IMR-90 (cell line): ENCODE measurements at regions not wholly inside any gene's neighbourhood (a gene's known extent, or its start where the extent isn't known, plus 50 kb on each side); places are given as distances from the start of the nearest gene placed in this dataset.

ENCODE experiments used
- ATAC-seq: fragments of 200-7000 bp; cut with Tn5 transposase; 2 replicates; pipeline ENCODE4 v1.9.1; 2020; ENCODE audit warnings: low read depth, mild to moderate bottlenecking, moderate library complexity
- BruUV-seq: library from RNA; stranded (reverse); fragments of 400-500 nt; replicated peaks from 2 replicates; lab custom pipeline; 2021; lab: Mats Ljungman, UMichigan
- CTCF ChIA-PET: fragments of 300-600 bp; formaldehyde crosslinking; extraction: SDS; loops from one replicate; lab custom pipeline; 2021; ENCODE audit warnings: antibody characterized with exemption; lab: Yijun Ruan, JAX
- POLR2A ChIA-PET: fragments of 300-600 bp; sonication (Branson Sonifier 250); formaldehyde crosslinking; loops from one replicate; lab custom pipeline; 2022; ENCODE audit warnings: antibody characterized with exemption; ENCODE audit not compliant: unreplicated experiment; lab: Charles Lee
- DNase-seq: peaks from one replicate; pipeline ENCODE4 v3.0.0; 2013
- H2AFZ ChIP-seq: replicated peaks from 2 replicates; pipeline ENCODE3; 2013; ENCODE audit warnings: low read length, mild to moderate bottlenecking; ENCODE audit not compliant: poor library complexity
- H2AK5ac ChIP-seq: 2 replicates; pipeline ENCODE4 v1.6.1; 2013; ENCODE audit warnings: low read depth, low read length, inconsistent platforms
- H2AK9ac ChIP-seq: replicated peaks from 2 replicates; pipeline ENCODE3; 2013; ENCODE audit warnings: mild to moderate bottlenecking, low read depth, low read length, moderate library complexity; ENCODE audit not compliant: poor library complexity
- H2BK120ac ChIP-seq: 2 replicates; pipeline ENCODE4 v1.6.1; 2013; ENCODE audit warnings: low read depth, low read length, inconsistent platforms
- H2BK15ac ChIP-seq: 3 replicates; pipeline ENCODE4 v1.6.1; 2013; ENCODE audit warnings: low read depth, low read length, inconsistent platforms
- H2BK20ac ChIP-seq: 2 replicates; pipeline ENCODE4 v1.6.1; 2013; ENCODE audit warnings: low read depth, mild to moderate bottlenecking, inconsistent platforms, low read length, moderate library complexity
- H2BK5ac ChIP-seq: 2 replicates; pipeline ENCODE4 v1.6.1; 2013; ENCODE audit warnings: mild to moderate bottlenecking, low read depth, low read length, inconsistent platforms; ENCODE audit not compliant: poor library complexity, severe bottlenecking
- H3K14ac ChIP-seq: replicated peaks from 2 replicates; pipeline ENCODE4 v1.6.1; 2013; ENCODE audit warnings: low read depth, low read length, inconsistent platforms
- H3K18ac ChIP-seq: 2 replicates; pipeline ENCODE4 v1.6.1; 2013; ENCODE audit warnings: low read depth, low read length, control low read depth
- H3K23ac ChIP-seq: 2 replicates; pipeline ENCODE4 v1.6.1; 2013; ENCODE audit warnings: low read depth, low read length, inconsistent platforms
- H3K27ac ChIP-seq: 2 replicates; pipeline ENCODE4 v1.5.1; 2013; ENCODE audit warnings: mild to moderate bottlenecking, control low read depth, low read length; ENCODE audit not compliant: insufficient read depth
- H3K27me3 ChIP-seq: 2 replicates; pipeline ENCODE4 v1.6.1; 2013; ENCODE audit warnings: low read length; ENCODE audit not compliant: control insufficient read depth, insufficient read depth
- H3K36me3 ChIP-seq: 2 replicates; pipeline ENCODE4 v1.6.1; 2013; ENCODE audit warnings: low read length, mixed read lengths; ENCODE audit not compliant: control insufficient read depth, insufficient read depth
- H3K4ac ChIP-seq: 2 replicates; pipeline ENCODE4 v1.6.1; 2013; ENCODE audit warnings: low read depth, low read length, inconsistent platforms
- H3K4me1 ChIP-seq: 2 replicates; pipeline ENCODE4 v1.6.1; 2013; ENCODE audit warnings: low read length, mixed read lengths; ENCODE audit not compliant: control insufficient read depth, insufficient read depth
- H3K4me2 ChIP-seq: 2 replicates; pipeline ENCODE4 v1.6.1; 2013; ENCODE audit warnings: low read depth, mild to moderate bottlenecking, control low read depth, low read length, moderate library complexity
- H3K4me3 ChIP-seq: 2 replicates; pipeline ENCODE4 v1.5.1; 2013; ENCODE audit warnings: low read depth, mild to moderate bottlenecking, control low read depth, low read length, moderate library complexity; ENCODE audit not compliant: insufficient read depth
- H3K56ac ChIP-seq: 2 replicates; pipeline ENCODE4 v1.6.1; 2013; ENCODE audit warnings: low read length, inconsistent platforms; ENCODE audit not compliant: insufficient read depth; ENCODE audit errors: extremely low read depth
- H3K79me1 ChIP-seq, 2 experiments: 2 replicates each; pipeline ENCODE4 v1.6.1; 2013; ENCODE audit warnings: low read length in 2 of 2, inconsistent platforms in 1 of 2, low read depth in 1 of 2
- H3K9ac ChIP-seq: 2 replicates; pipeline ENCODE4 v1.6.1; 2013; ENCODE audit warnings: low read depth, low read length, control low read depth
- H3K9me1 ChIP-seq: 2 replicates; pipeline ENCODE4 v1.6.1; 2013; ENCODE audit warnings: low read length, inconsistent platforms; ENCODE audit not compliant: insufficient read depth
- H3K9me3 ChIP-seq: 2 replicates; pipeline ENCODE4 v1.6.1; 2013; ENCODE audit warnings: low read length; ENCODE audit not compliant: control insufficient read depth, insufficient read depth
- H4K20me1 ChIP-seq: 2 replicates; pipeline ENCODE4 v1.6.1; 2013; ENCODE audit warnings: low read length, inconsistent platforms; ENCODE audit not compliant: insufficient read depth
- H4K5ac ChIP-seq: 2 replicates; pipeline ENCODE4 v1.6.1; 2013; ENCODE audit warnings: mild to moderate bottlenecking, low read depth, low read length, control low read depth
- H4K8ac ChIP-seq, 2 experiments: 2 replicates each; pipeline ENCODE4 v1.6.1; 2013; ENCODE audit warnings: low read depth in 2 of 2, low read length in 2 of 2, control low read depth in 1 of 2, inconsistent platforms in 1 of 2
- H4K91ac ChIP-seq: 2 replicates; pipeline ENCODE4 v1.6.1; 2013; ENCODE audit warnings: low read depth, low read length, inconsistent platforms; ENCODE audit not compliant: insufficient read depth
- BHLHE40 ChIP-seq: fragments of 150-350 bp; IDR thresholded peaks from 2 replicates; pipeline ENCODE4 v1.6.1; 2016; ENCODE audit warnings: mild to moderate bottlenecking, low read depth, low read length
- CTCF ChIP-seq: conservative IDR thresholded peaks from 2 replicates; pipeline ENCODE4 v1.5.1; 2012; ENCODE audit warnings: mild to moderate bottlenecking, low read depth, low read length, improper control_type of control experiment
- ELK1 ChIP-seq: fragments of 150-350 bp; IDR thresholded peaks from 2 replicates; pipeline ENCODE4 v1.6.1; 2016; ENCODE audit warnings: low read depth, mild to moderate bottlenecking, low read length, moderate library complexity, borderline replicate concordance
- FOS ChIP-seq: fragments of 150-350 bp; IDR thresholded peaks from 2 replicates; pipeline ENCODE4 v1.6.1; 2016; ENCODE audit warnings: low read depth, low read length
- MAFK ChIP-seq: IDR thresholded peaks from 2 replicates; pipeline ENCODE4 v1.6.1; 2012; ENCODE audit warnings: low read depth, low read length, improper control_type of control experiment
- MAZ ChIP-seq: IDR thresholded peaks from 2 replicates; pipeline ENCODE4 v1.6.1; 2012; ENCODE audit warnings: low read depth, mild to moderate bottlenecking, low read length, improper control_type of control experiment, moderate library complexity, borderline replicate concordance
- MXI1 ChIP-seq: IDR thresholded peaks from 2 replicates; pipeline ENCODE4 v1.6.1; 2012; ENCODE audit warnings: low read depth, mild to moderate bottlenecking, low read length, moderate library complexity, borderline replicate concordance
- NFE2L2 ChIP-seq: fragments of 150-350 bp; IDR thresholded peaks from 2 replicates; pipeline ENCODE4 v1.6.1; 2016; ENCODE audit warnings: low read depth, mild to moderate bottlenecking, low read length
- POLR2A ChIP-seq: IDR thresholded peaks from 2 replicates; pipeline ENCODE4 v1.6.1; 2012; ENCODE audit warnings: mild to moderate bottlenecking, low read depth, low read length
- RAD21 ChIP-seq: IDR thresholded peaks from 2 replicates; pipeline ENCODE4 v1.6.1; 2012; ENCODE audit warnings: low read length, improper control_type of control experiment
- RFX5 ChIP-seq: IDR thresholded peaks from 2 replicates; pipeline ENCODE4 v1.8.0; 2012; ENCODE audit warnings: low read depth, mild to moderate bottlenecking, low read length, moderate library complexity
- USF2 ChIP-seq: fragments of 150-350 bp; IDR thresholded peaks from 2 replicates; pipeline ENCODE4 v1.6.1; 2017; ENCODE audit warnings: mild to moderate bottlenecking, antibody characterized with exemption, low read length, low read depth
- WGBS, 2 experiments: methylation state at CpG; one replicate each; pipeline versions ENCODE4 v1.1.5 to v1.1.7; 2013; ENCODE audit warnings: missing lambda C conversion rate in 2 of 2; ENCODE audit not compliant: insufficient read length in 1 of 2; ENCODE audit errors: extremely low coverage in 2 of 2; 5-methylcytosine and 5-hydroxymethylcytosine counted together
- dilution Hi-C: fragments of 300-500 bp; cut with HindIII; formaldehyde crosslinking; loops from one replicate; pipeline ENCODE4 v1.14.3; 2018; ENCODE audit warnings: low sequenced_read_pairs; ENCODE audit not compliant: unreplicated experiment
- in situ Hi-C: fragments of 300-500 bp; cut with MboI; formaldehyde crosslinking; loops from 3 replicates; pipeline ENCODE4 v1.14.3; 2019; ENCODE audit warnings: low sequenced_read_pairs, inconsistent platforms, mixed read lengths
- intact Hi-C: fragments of 100-400 bp; cut with micrococcal nuclease; formaldehyde crosslinking; loops from 2 replicates; pipeline ENCODE4 v1.10.0; 2022

- no TSS peak for BruUV-seq
- Histone ChIP-seq H3K4me3 (no peak overlapping the region), H4K8ac (no peak overlapping the region), H3K4me2 (no peak overlapping the region), H3K4me1 (no peaks in the 10 kb centered on the region), H3K23ac (no peak overlapping the region), H2BK20ac (no peak overlapping the region), H3K18ac (no peak overlapping the region), H3K9ac (no peak overlapping the region), H2BK5ac (no peak overlapping the region), H4K91ac (no peak overlapping the region), H3K56ac (no peak overlapping the region), H2AK5ac (no peak overlapping the region), H3K27ac (no peak overlapping the region), H4K5ac (no peak overlapping the region), H3K14ac (no peak overlapping the region), H3K9me1 (no peaks in the 10 kb centered on the region), H3K27me3 (no peaks in the 10 kb centered on the region), H3K36me3 (no peaks in the 10 kb centered on the region), H3K9me3 (no peaks in the 10 kb centered on the region), H2AK9ac (no peak overlapping the region), H4K20me1 (no peaks in the 10 kb centered on the region), H2AFZ (no peak overlapping the region), H2BK120ac (no peak overlapping the region), H3K79me1 (no peaks in the 10 kb centered on the region), H2BK15ac (no peak overlapping the region), H3K4ac (no peak overlapping the region)
- dilution Hi-C loops (no loop called here), intact Hi-C loops (no loop called here), in situ Hi-C loops (no loop called here)
- ChIA-PET POLR2A (no interaction called here), CTCF (no interaction called here)
- no CpG with 5 or more reads among the region's 4 CpGs for WGBS, 2 experiments
- ATAC-seq (no peak), DNase-seq (no peak)
- no peak for TF ChIP-seq RAD21
- no peak for TF ChIP-seq MXI1
- no peak for TF ChIP-seq MAFK
- TF ChIP-seq MAZ, result no peak
- no peak for TF ChIP-seq BHLHE40
- TF ChIP-seq FOS, result no peak
- TF ChIP-seq CTCF, result no peak
- TF ChIP-seq NFE2L2, result no peak
- TF ChIP-seq RFX5, result no peak
- TF ChIP-seq ELK1, result no peak
- no peak for TF ChIP-seq POLR2A
- no peak for TF ChIP-seq USF2
Measured at GRCh38 chr20:40925829-40926510, 102.7 kb upstream of the TOP1 start.
